ENCODE measurements at regions not wholly inside any gene's neighbourhood (a gene's known extent, or its start where the extent isn't known, plus 50 kb on each side); places are given as distances from the start of the nearest gene placed in this dataset.
"Not testable (repeated sequence)": the region's sequence is repeated elsewhere in the genome, so short reads cannot be mapped to it uniquely, and the experiment has no call there.

DNA sequence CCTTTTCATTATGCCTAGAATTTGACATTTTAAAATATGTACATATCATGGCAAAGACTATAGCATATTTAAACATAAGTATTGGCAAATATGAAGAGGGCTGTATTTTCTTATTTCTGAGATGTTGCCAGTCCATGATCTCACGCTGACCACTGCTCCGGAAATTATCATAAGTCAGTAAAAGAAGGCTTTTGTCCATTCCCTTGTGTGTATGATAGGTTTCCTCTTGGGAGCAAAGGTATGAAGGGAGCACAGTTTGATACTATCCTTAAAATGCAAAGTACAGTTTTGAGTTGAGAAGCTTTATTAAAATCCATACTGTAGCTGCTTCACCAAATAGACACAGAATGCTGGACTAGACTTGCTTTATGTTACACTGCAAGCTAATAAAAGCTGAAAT is 52.6 kb upstream of the AGA start:
- no peak overlapping the region for H3K27ac ChIP-seq (ENCODE audit: low read depth, low read length)
- 95% methylated on average over 2 of the region's 2 CpGs for WGBS
- H3K36me3 ChIP-seq (ENCODE audit: insufficient read depth, low read length) = no peaks in the 10 kb centered on the region
- H3K4me1 ChIP-seq (ENCODE audit: insufficient read depth, low read length) = no peaks in the 10 kb centered on the region
- no peaks in the 10 kb centered on the region for H3K27me3 ChIP-seq (ENCODE audit: insufficient read depth, low read length)
- H3K9me3 ChIP-seq (ENCODE audit: insufficient read depth, low read depth, low read length) = no peaks in the 10 kb centered on the region
- H3K9ac ChIP-seq (ENCODE audit: low read depth, low read length) = no peak overlapping the region
- H3K4me3 ChIP-seq (ENCODE audit: low read length) = no peak overlapping the region

DNA sequence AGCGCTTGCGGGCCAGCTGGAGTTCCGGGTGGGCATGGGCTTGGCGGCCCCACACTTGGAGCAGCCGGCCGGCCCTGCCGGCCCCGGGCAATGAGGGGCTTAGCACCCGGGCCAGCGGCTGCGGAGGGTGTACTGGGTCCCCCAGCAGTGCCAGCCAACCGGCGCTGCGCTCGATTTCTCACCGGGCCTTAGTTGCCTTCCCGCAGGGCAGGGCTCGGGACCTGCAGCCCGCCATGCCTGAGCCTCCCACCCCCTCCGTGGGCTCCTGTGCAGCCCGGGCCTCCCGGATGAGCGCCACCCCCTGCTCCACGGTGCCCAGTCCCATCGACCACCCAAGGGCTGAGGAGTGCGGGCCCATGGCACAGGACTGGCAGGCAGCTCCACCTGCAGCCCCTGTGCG is 53.4 kb upstream of the AGA start:
- not testable (repeated sequence) for H3K27ac ChIP-seq (ENCODE audit: low read depth, low read length); H3K27me3 ChIP-seq (ENCODE audit: insufficient read depth, low read length); H3K36me3 ChIP-seq (ENCODE audit: insufficient read depth, low read length); H3K9ac ChIP-seq (ENCODE audit: low read depth, low read length); H3K9me3 ChIP-seq (ENCODE audit: insufficient read depth, low read depth, low read length); H3K4me1 ChIP-seq (ENCODE audit: insufficient read depth, low read length); H3K4me3 ChIP-seq (ENCODE audit: low read length)
- 93% methylated on average over 22 of the region's 27 CpGs for WGBS

DNA sequence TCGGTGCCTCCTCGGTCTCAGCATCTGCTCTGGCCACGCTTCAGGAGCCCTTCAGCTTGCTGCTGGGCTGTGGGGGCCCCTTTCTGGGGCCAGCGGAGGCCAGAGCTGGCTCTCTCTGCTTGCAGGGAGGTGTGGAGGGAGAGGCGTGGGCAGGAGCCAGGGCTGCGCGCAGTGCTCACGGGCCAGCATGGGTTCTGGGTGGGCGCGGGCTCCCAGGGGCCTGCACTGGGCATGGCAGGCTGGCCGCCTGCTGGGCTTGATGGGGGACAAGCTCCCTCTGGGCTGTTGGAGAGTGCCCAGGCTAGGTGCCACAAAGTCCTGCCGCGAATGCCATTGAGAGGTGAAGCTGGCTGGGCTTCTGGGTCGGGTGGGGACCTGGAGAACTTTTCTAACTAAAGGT is 57.3 kb upstream of the AGA start:
- 89% methylated on average over 14 of the region's 14 CpGs for WGBS
- no peak overlapping the region for H3K9ac ChIP-seq (ENCODE audit: low read depth, low read length)
- no peak overlapping the region for H3K4me3 ChIP-seq (ENCODE audit: low read length)
- no peak overlapping the region for H3K27ac ChIP-seq (ENCODE audit: low read depth, low read length)
- H3K27me3 ChIP-seq (ENCODE audit: insufficient read depth, low read length) = no peaks in the 10 kb centered on the region
- H3K9me3 ChIP-seq (ENCODE audit: insufficient read depth, low read depth, low read length) = no peaks in the 10 kb centered on the region
- no peaks in the 10 kb centered on the region for H3K36me3 ChIP-seq (ENCODE audit: insufficient read depth, low read length)
- no peaks in the 10 kb centered on the region for H3K4me1 ChIP-seq (ENCODE audit: insufficient read depth, low read length)

DNA sequence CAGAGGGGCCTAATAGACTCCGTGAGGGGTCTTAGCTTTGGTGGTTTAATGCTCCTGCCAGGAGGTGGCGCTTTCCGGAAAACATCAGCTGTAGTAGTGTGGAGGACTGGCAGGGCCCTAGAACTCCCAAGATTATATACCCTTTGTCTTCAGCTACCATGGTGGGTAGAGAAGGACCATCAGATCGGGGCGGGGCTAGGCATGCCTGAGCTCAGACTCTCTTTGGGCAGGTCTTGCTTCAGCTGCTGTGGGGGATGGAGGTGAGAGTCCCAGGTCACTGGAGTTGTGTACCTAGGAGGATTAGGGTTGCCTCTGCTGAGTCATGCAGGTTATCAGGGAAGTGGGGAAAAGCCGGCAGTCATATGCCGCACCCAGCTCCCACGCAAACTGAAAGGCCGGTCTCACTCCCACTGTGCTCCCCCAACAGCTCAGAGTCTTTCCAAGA is 63.0 kb upstream of the AGA start:
- 81% methylated on average over 9 of the region's 9 CpGs for WGBS
- peak overlapping the region; percentile 30; the same call in 1 of the 2 replicates for H3K27ac ChIP-seq (ENCODE audit: low read depth, low read length)

DNA sequence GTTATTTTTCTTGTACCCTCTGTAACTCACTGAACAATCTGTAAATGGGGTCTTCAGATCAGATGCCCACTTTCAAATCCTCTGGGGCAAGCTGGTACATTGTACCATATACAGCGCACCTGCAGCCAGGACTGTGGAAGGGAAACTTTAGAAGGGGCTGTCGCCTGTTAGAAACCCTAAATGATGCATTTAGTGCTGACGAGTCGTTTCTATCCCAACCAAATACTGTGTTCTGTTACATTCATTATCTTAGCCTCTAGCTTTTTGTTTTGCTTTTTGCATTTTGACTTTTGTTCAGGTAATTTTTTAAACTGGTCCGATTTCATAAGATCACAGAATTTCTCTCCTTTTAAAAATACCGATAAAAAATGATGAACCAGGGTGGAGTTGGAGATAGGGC is 66.4 kb upstream of the AGA start:
- H3K27ac ChIP-seq (ENCODE audit: low read depth, low read length) = no peak overlapping the region
- H3K4me1 ChIP-seq (ENCODE audit: insufficient read depth, low read length) = 0 out of 2 replicates have a peak, but pooled peaks cover 6% of the 10 kb centered on the region
- H3K9me3 ChIP-seq (ENCODE audit: insufficient read depth, low read depth, low read length) = no peaks in the 10 kb centered on the region
- no peaks in the 10 kb centered on the region for H3K36me3 ChIP-seq (ENCODE audit: insufficient read depth, low read length)
- 95% methylated on average over 5 of the region's 6 CpGs for WGBS
- no peak overlapping the region for H3K9ac ChIP-seq (ENCODE audit: low read depth, low read length)
- no peaks in the 10 kb centered on the region for H3K27me3 ChIP-seq (ENCODE audit: insufficient read depth, low read length)
- H3K4me3 ChIP-seq (ENCODE audit: low read length) = no peak overlapping the region

More for the DNA sequence above, 63.0 kb upstream of the AGA start:
- no peaks in the 10 kb centered on the region for H3K9me3 ChIP-seq (ENCODE audit: insufficient read depth, low read depth, low read length)
- no peaks in the 10 kb centered on the region for H3K36me3 ChIP-seq (ENCODE audit: insufficient read depth, low read length)
- H3K4me3 ChIP-seq (ENCODE audit: low read length) = no peak overlapping the region
- H3K27me3 ChIP-seq (ENCODE audit: insufficient read depth, low read length) = no peaks in the 10 kb centered on the region
- no peak overlapping the region for H3K9ac ChIP-seq (ENCODE audit: low read depth, low read length)
- H3K4me1 ChIP-seq (ENCODE audit: insufficient read depth, low read length) = 0 out of 2 replicates have a peak, but pooled peaks cover 6% of the 10 kb centered on the region

DNA sequence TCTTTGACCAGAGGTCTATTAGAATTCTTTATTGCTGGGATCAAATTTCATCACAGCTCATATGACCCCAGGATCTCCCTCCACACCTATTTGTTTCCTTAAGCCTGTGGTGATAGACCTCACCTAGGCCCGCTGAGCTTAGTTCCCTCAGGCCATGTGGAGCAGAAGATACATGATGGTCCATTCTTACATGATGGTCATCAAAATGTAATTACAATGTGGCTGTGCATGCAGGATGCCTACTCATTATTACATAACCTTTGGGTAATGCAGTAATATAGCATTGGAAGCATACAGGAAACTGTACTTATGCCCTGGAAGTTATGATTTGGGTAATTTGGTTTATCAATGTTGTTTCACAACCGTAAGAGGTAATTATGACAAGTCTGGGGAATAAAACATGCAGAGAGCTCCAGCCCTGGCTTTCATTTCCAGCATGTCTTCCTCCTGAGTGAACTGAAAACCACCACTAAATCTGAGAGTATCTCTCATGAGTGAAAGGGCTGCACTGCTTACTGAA is 67.0 kb upstream of the AGA start:
- H3K4me3 ChIP-seq (ENCODE audit: low read length) = no peak overlapping the region

DNA sequence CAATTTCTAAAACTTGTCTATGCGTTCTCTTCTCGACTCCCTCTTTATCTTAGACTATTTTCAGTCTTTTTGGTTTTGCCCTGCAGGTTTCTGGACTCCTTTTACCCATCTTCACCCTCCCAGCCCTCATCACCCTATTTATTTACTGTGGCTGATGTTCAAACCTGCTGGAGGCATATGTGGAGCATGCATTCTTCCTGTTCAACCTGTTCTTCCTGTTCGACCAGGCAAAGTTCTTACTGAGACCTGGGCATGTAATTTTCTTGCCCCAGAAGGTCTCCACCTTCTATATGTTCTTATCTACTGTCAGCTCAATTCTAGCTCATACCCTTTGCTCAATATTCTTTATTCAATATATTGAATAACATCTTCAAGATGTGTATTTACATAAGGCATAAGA is 69.4 kb upstream of the AGA start:
- 91% methylated on average over 3 of the region's 3 CpGs for WGBS
- Histone ChIP-seq H3K36me3 (ENCODE audit: insufficient read depth, low read length) (no peaks in the 10 kb centered on the region), H3K4me1 (ENCODE audit: insufficient read depth, low read length) (no peaks in the 10 kb centered on the region), H3K9me3 (ENCODE audit: insufficient read depth, low read depth, low read length) (no peaks in the 10 kb centered on the region), H3K27me3 (ENCODE audit: insufficient read depth, low read length) (no peaks in the 10 kb centered on the region), H3K4me3 (ENCODE audit: low read length) (no peak overlapping the region), H3K9ac (ENCODE audit: low read depth, low read length) (no peak overlapping the region), H3K27ac (ENCODE audit: low read depth, low read length) (no peak overlapping the region)

More for the DNA sequence above, 67.0 kb upstream of the AGA start:
- H3K4me1 ChIP-seq (ENCODE audit: insufficient read depth, low read length) = 0 out of 2 replicates have a peak, but pooled peaks cover 6% of the 10 kb centered on the region
- H3K9ac ChIP-seq (ENCODE audit: low read depth, low read length) = no peak overlapping the region
- no peaks in the 10 kb centered on the region for H3K9me3 ChIP-seq (ENCODE audit: insufficient read depth, low read depth, low read length)
- no peaks in the 10 kb centered on the region for H3K36me3 ChIP-seq (ENCODE audit: insufficient read depth, low read length)
- no peak overlapping the region for H3K27ac ChIP-seq (ENCODE audit: low read depth, low read length)
- WGBS = 98% methylated on average over 2 of the region's 2 CpGs
- H3K27me3 ChIP-seq (ENCODE audit: insufficient read depth, low read length) = no peaks in the 10 kb centered on the region

DNA sequence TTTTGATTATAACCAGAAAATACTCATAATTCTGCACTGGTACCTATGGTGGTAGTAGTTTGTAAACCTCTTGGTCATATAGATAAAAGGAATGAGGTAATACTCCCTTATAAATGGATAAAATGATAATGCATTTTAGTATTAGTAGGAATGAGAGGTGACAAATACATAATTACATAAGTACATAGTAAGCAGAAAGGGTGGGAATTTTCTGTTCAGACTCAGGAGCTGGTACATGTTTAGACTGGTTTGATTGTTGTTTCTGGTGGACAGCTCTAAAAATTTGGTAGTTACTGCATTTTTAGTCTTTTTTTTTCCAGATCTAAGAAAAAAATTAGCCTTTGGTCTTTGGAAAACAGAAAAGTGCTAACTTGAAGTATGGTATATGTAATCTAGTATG is 70.4 kb upstream of the AGA start:
- Histone ChIP-seq H3K4me3 (ENCODE audit: low read length) (no peak overlapping the region), H3K9me3 (ENCODE audit: insufficient read depth, low read depth, low read length) (no peaks in the 10 kb centered on the region), H3K9ac (ENCODE audit: low read depth, low read length) (no peak overlapping the region), H3K36me3 (ENCODE audit: insufficient read depth, low read length) (no peaks in the 10 kb centered on the region), H3K27ac (ENCODE audit: low read depth, low read length) (no peak overlapping the region), H3K4me1 (ENCODE audit: insufficient read depth, low read length) (no peaks in the 10 kb centered on the region), H3K27me3 (ENCODE audit: insufficient read depth, low read length) (no peaks in the 10 kb centered on the region)

DNA sequence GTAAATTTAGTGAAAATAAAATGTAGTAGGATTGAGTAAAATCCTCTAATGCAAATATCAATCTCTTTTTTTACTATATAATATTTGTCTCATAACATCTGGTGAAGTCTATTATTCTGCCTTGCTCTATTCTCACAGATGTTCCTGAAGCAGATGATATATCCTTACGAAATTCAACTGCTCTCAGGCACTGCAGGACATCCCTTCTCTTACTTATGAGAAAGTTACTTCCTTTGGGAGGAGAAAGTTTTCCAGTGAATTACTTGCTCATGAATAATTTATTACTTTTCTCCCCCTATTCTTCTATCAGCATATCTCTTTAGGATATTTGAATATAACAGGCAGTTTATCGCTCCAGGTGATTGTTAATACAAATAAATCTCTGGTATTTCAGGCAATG is 75.6 kb upstream of the AGA start:
- no peaks in the 10 kb centered on the region for H3K36me3 ChIP-seq (ENCODE audit: insufficient read depth, low read length)
- H3K4me1 ChIP-seq (ENCODE audit: insufficient read depth, low read length) = no peaks in the 10 kb centered on the region
- H3K9me3 ChIP-seq (ENCODE audit: insufficient read depth, low read depth, low read length) = no peaks in the 10 kb centered on the region
- H3K27me3 ChIP-seq (ENCODE audit: insufficient read depth, low read length) = no peaks in the 10 kb centered on the region
- H3K9ac ChIP-seq (ENCODE audit: low read depth, low read length) = no peak overlapping the region
- WGBS = 93% methylated on average over 2 of the region's 2 CpGs
- H3K27ac ChIP-seq (ENCODE audit: low read depth, low read length) = no peak overlapping the region
- no peak overlapping the region for H3K4me3 ChIP-seq (ENCODE audit: low read length)

DNA sequence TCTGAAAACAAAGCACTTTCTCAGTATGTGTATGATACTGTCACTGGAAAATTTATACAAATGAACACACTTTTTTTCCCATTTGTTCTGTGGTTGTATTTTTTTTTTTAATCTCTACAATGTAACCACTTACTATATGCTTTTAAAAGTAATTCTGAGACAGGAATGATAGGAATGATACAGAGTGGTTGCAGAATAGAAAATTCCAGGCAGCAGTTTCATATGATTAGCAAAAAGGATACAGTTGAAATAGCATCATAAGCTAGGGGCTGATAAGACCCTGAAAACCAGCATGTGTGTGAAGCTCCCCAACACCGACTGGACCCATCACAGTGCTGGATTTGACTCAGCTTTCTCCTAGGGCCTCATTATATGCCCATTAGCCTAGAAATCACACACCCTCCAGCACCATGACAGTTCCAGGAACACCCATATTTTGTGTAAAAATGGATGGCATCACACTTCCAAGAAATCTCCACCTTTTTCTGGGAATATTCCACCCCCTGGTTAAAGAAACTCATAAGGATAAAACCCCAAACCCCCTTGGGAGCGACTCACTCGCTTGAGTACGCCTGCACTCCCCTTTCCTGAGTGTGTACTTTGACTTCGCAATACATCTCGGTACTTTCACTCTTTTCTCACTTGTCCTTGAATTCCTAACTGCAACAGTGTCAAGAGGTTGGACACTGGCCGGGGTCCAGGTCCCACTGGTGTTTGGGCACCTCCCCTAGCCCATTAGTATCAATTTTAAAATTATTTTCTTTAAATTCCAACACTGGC is 77.4 kb upstream of the AGA start:
- Histone ChIP-seq H3K27ac (ENCODE audit: low read depth, low read length) (no peak overlapping the region), H3K4me3 (ENCODE audit: low read length) (no peak overlapping the region), H3K36me3 (ENCODE audit: insufficient read depth, low read length) (no peaks in the 10 kb centered on the region), H3K9ac (ENCODE audit: low read depth, low read length) (no peak overlapping the region), H3K4me1 (ENCODE audit: insufficient read depth, low read length) (no peaks in the 10 kb centered on the region), H3K9me3 (ENCODE audit: insufficient read depth, low read depth, low read length) (no peaks in the 10 kb centered on the region), H3K27me3 (ENCODE audit: insufficient read depth, low read length) (no peaks in the 10 kb centered on the region)
- WGBS = 94% methylated on average over 7 of the region's 7 CpGs

DNA sequence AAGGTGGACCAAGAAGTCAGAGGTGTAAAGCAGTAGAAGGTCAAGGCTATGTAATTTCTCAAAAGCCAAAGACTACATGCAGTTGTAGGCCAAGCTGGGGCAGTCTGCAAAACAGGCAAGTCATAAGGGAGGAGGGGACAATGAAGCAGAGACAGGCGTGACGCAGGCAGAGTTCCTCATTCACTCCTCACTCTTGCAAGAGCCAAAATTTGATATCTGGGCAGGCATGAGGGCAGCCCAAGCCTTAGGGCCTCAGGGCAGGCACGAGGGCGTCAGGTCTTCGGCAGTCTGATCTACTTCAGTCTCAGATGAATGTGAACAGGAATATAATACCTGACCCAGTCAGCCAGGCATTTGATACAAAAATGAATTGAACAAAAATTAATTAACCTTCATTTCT is 86.4 kb upstream of the AGA start:
- WGBS = 98% methylated on average over 5 of the region's 5 CpGs
- no peaks in the 10 kb centered on the region for H3K27me3 ChIP-seq (ENCODE audit: insufficient read depth, low read length)
- 0 out of 2 replicates have a peak, but pooled peaks cover 4% of the 10 kb centered on the region for H3K4me1 ChIP-seq (ENCODE audit: insufficient read depth, low read length)
- no peaks in the 10 kb centered on the region for H3K9me3 ChIP-seq (ENCODE audit: insufficient read depth, low read depth, low read length)
- no peak overlapping the region for H3K27ac ChIP-seq (ENCODE audit: low read depth, low read length)
- no peaks in the 10 kb centered on the region for H3K36me3 ChIP-seq (ENCODE audit: insufficient read depth, low read length)
- no peak overlapping the region for H3K4me3 ChIP-seq (ENCODE audit: low read length)
- H3K9ac ChIP-seq (ENCODE audit: low read depth, low read length) = no peak overlapping the region

Data from HUES64 (cell line).